Hepatocyte (in vitro differentiated cells): ENCODE measurements at regions not wholly inside any gene's neighbourhood (a gene's known extent, or its start where the extent isn't known, plus 50 kb on each side); places are given as distances from the start of the nearest gene placed in this dataset.

Experiments used
- DNase-seq: peaks from one replicate; pipeline ENCODE4 v3.0.0-alpha.2; 2016; ENCODE audit warnings: low spot score
- H2AFZ ChIP-seq: fragments of 200-600 bp; sonication (generic); 2 replicates; pipeline ENCODE4 v1.6.0; 2016; ENCODE audit warnings: antibody characterized with exemption, mild to moderate bottlenecking
- H3K27ac ChIP-seq: fragments of 200-600 bp; sonication (generic); 2 replicates; pipeline ENCODE4 v1.5.1; 2016; ENCODE audit warnings: mild to moderate bottlenecking
- H3K27me3 ChIP-seq: fragments of 200-600 bp; sonication (generic); 2 replicates; pipeline ENCODE4 v1.6.1; 2016
- H3K36me3 ChIP-seq: fragments of 200-600 bp; sonication (generic); replicated peaks from 2 replicates; pipeline ENCODE4 v1.5.1; 2016; ENCODE audit warnings: low read depth; ENCODE audit not compliant: insufficient read depth
- H3K4me1 ChIP-seq: fragments of 200-600 bp; sonication (generic); 2 replicates; pipeline ENCODE4 v1.5.1; 2016; ENCODE audit warnings: mild to moderate bottlenecking, moderate library complexity; ENCODE audit not compliant: insufficient read depth
- H3K4me2 ChIP-seq: fragments of 200-600 bp; sonication (generic); 2 replicates; pipeline ENCODE4 v1.6.0; 2016
- H3K4me3 ChIP-seq: fragments of 200-600 bp; sonication (generic); 2 replicates; pipeline ENCODE4 v1.5.1; 2016; ENCODE audit warnings: mild to moderate bottlenecking
- H3K79me2 ChIP-seq: fragments of 200-600 bp; sonication (generic); 2 replicates; pipeline ENCODE4 v1.6.0; 2017; ENCODE audit warnings: mild to moderate bottlenecking
- H3K9me2 ChIP-seq: fragments of 200-600 bp; sonication (generic); replicated peaks from 2 replicates; pipeline ENCODE4 v1.6.0; 2017; ENCODE audit warnings: mild to moderate bottlenecking; ENCODE audit not compliant: insufficient read depth
- H3K9me3 ChIP-seq: fragments of 200-600 bp; sonication (generic); 2 replicates; pipeline ENCODE4 v1.5.1; 2016; ENCODE audit warnings: low read depth, mild to moderate bottlenecking
- H4K20me1 ChIP-seq: fragments of 200-600 bp; sonication (generic); 2 replicates; pipeline ENCODE4 v1.6.0; 2016; ENCODE audit warnings: mild to moderate bottlenecking; ENCODE audit not compliant: insufficient read depth, poor library complexity, severe bottlenecking
- EZH2 ChIP-seq: fragments of 200-600 bp; sonication (generic); IDR thresholded peaks from 2 replicates; pipeline ENCODE4 v1.6.1; 2016; ENCODE audit warnings: antibody characterized with exemption, mild to moderate bottlenecking, borderline replicate concordance
- EZH2phosphoT487 ChIP-seq: fragments of 200-600 bp; sonication (generic); IDR thresholded peaks from one replicate; pipeline ENCODE4 v1.6.1; 2018; ENCODE audit warnings: antibody characterized with exemption, mild to moderate bottlenecking, low read depth, moderate library complexity; ENCODE audit not compliant: unreplicated experiment, severe bottlenecking
- WGBS: methylation state at CpG from one replicate; pipeline ENCODE4 v1.1.6; 2016; ENCODE audit warnings: low lambda C conversion rate; ENCODE audit errors: missing lambda C conversion rate; 5-methylcytosine and 5-hydroxymethylcytosine counted together
- TF ChIP-seq, protein P1 (sequence below): fragments of 200-600 bp; sonication (generic); IDR thresholded peaks from 2 replicates; pipeline ENCODE4 v1.5.1; 2016; ENCODE audit warnings: antibody characterized with exemption, mild to moderate bottlenecking; ENCODE audit not compliant: poor library complexity

DNA sequence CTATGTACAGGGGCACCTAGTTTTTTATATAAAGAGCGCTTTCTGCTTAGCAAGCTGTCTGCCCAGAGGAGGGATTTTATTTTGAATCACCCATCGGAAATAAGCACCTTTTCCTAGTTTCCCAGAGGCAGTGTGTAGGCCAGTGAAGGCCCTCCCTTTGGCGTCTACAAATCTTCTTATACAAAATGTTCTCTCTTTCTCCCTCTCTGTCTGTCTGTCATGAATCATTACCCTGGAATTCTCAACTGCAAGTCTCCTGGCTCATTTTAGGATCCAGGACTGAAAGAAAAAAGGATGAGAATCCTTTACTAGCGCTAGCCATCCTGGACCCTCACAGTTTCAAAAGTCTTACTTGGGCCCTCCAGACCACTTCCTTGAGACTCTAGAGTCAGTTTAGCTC is 728.1 kb downstream of the OTOL1 start:
- Histone ChIP-seq H3K79me2 (no peaks in the 10 kb centered on the region), H3K9me2 (no peaks in the 10 kb centered on the region), H3K36me3 (no peaks in the 10 kb centered on the region), H4K20me1 (no peaks in the 10 kb centered on the region), H3K4me3 (no peak overlapping the region), H3K27ac (no peak overlapping the region), H3K9me3 (no peaks in the 10 kb centered on the region), H3K4me1 (no peaks in the 10 kb centered on the region), H2AFZ (no peak overlapping the region), H3K27me3 (no peaks in the 10 kb centered on the region), H3K4me2 (no peak overlapping the region)
- DNase-seq: no peak
- WGBS: 90% methylated on average over 4 of the region's 4 CpGs
- no peak for TF ChIP-seq EZH2phosphoT487
- TF ChIP-seq, protein P1, sequence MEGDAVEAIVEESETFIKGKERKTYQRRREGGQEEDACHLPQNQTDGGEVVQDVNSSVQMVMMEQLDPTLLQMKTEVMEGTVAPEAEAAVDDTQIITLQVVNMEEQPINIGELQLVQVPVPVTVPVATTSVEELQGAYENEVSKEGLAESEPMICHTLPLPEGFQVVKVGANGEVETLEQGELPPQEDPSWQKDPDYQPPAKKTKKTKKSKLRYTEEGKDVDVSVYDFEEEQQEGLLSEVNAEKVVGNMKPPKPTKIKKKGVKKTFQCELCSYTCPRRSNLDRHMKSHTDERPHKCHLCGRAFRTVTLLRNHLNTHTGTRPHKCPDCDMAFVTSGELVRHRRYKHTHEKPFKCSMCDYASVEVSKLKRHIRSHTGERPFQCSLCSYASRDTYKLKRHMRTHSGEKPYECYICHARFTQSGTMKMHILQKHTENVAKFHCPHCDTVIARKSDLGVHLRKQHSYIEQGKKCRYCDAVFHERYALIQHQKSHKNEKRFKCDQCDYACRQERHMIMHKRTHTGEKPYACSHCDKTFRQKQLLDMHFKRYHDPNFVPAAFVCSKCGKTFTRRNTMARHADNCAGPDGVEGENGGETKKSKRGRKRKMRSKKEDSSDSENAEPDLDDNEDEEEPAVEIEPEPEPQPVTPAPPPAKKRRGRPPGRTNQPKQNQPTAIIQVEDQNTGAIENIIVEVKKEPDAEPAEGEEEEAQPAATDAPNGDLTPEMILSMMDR: no peak
- no peak for TF ChIP-seq EZH2

DNA sequence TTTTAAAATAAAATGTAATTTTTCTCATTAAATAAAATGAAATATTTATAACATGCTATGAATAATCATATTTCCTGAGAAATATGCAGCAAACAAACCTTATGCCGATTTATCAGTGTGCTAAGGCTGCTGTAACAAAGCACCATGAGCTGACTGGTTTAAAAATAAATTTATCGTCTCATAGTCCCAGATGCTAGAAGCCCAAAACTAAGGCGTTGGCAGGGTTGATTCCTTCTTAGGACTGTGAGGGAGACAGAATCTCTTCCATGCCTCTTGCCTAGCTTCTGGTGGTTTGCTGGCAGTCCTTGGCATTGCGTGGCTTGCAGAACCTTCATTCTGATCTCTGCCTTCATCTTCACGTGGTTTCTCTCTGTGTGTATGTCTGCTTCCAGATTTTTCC is 740.3 kb downstream of the OTOL1 start:
- Histone ChIP-seq H3K4me3 (no peak overlapping the region), H3K27ac (no peak overlapping the region), H3K9me2 (no peaks in the 10 kb centered on the region), H3K79me2 (no peaks in the 10 kb centered on the region), H3K4me2 (no peak overlapping the region), H3K4me1 (no peaks in the 10 kb centered on the region), H4K20me1 (no peaks in the 10 kb centered on the region), H2AFZ (no peak overlapping the region), H3K36me3 (no peaks in the 10 kb centered on the region), H3K9me3 (no peaks in the 10 kb centered on the region), H3K27me3 (no peaks in the 10 kb centered on the region)
- DNase-seq: no peak
- TF ChIP-seq EZH2 (no peak), EZH2phosphoT487 (no peak)
- TF ChIP-seq, protein P1: no peak
- WGBS: 93% methylated on average over 5 of the region's 5 CpGs

DNA sequence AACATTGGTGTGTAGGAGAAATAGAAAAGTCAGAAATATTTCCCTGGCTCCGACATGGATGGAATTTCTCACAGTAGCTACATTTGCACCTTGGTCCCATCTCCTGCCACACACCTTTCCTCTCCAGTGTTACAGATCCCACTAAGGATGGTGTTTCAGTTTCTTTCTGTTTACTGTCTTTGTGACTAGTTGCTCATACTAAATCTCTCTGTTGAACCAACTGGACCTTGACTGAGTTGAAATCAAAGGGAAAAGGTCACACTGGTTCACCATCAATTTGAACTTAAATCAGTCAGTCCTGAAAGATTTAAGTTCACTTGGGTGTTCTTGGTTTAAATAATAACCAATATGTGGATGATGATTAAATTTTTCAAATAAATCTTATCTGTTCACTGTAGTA is 754.2 kb downstream of the OTOL1 start:
- Histone ChIP-seq H3K9me3 (no peaks in the 10 kb centered on the region), H2AFZ (no peak overlapping the region), H3K4me3 (no peak overlapping the region), H4K20me1 (no peaks in the 10 kb centered on the region), H3K36me3 (no peaks in the 10 kb centered on the region), H3K4me1 (no peaks in the 10 kb centered on the region), H3K27me3 (no peaks in the 10 kb centered on the region), H3K4me2 (no peak overlapping the region), H3K79me2 (no peaks in the 10 kb centered on the region), H3K9me2 (no peaks in the 10 kb centered on the region), H3K27ac (no peak overlapping the region)
- no peak for DNase-seq
- TF ChIP-seq, protein P1: no peak
- no peak for TF ChIP-seq EZH2phosphoT487
- no peak for TF ChIP-seq EZH2
- WGBS: 97% methylated on average over 1 of the region's 1 CpG

DNA sequence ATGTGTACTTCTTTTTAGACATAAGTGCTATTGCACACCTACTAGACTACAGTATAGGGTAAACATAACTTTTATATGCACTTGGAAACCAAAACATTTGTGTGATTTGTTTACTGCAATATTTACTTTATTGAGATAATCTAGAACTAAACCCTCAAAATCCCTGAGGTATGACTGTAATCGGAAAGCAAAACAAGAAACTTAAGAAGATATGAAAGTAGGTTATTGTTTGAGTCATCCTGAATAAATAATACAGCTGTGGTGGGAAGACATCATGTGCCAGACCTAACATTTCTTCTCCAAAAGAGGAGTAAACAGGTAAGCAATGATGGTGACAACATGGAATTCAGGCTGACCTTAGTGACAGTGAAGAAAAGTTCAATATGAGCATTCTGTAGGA is 765.5 kb downstream of the OTOL1 start:
- WGBS: 57% methylated on average over 1 of the region's 1 CpG
- no peak overlapping the region for H3K4me2 ChIP-seq
- no peak overlapping the region for H3K27ac ChIP-seq
- no peaks in the 10 kb centered on the region for H3K4me1 ChIP-seq
- H3K9me2 ChIP-seq: no peaks in the 10 kb centered on the region
- no peaks in the 10 kb centered on the region for H3K9me3 ChIP-seq
- no peaks in the 10 kb centered on the region for H3K36me3 ChIP-seq
- H4K20me1 ChIP-seq: no peaks in the 10 kb centered on the region
- no peaks in the 10 kb centered on the region for H3K79me2 ChIP-seq
- no peaks in the 10 kb centered on the region for H3K27me3 ChIP-seq
- no peak for DNase-seq
- TF ChIP-seq, protein P1: no peak
- no peak for TF ChIP-seq EZH2
- TF ChIP-seq EZH2phosphoT487: no peak
- no peak overlapping the region for H2AFZ ChIP-seq
- no peak overlapping the region for H3K4me3 ChIP-seq
